Ovary (tissue), 3 donors: ENCODE measurements at regions not wholly inside any gene's neighbourhood (a gene's known extent, or its start where the extent isn't known, plus 50 kb on each side); places are given as distances from the start of the nearest gene placed in this dataset.

Experiments
- CTCF ChIP-seq, 3 donors: fragments of 450-650 bp in 2 of 3; fragments of 200-600 bp in 1 of 3; IDR thresholded peaks; one replicate each; pipeline versions ENCODE4 v1.5.1 to v1.8.0; 2016 to 2022; ENCODE audit warnings: antibody characterized with exemption in 3 of 3, mild to moderate bottlenecking in 1 of 3
- EP300 ChIP-seq: sonication (generic); formaldehyde crosslinking; IDR thresholded peaks from one replicate; pipeline ENCODE4 v1.6.1; 2017; ENCODE audit warnings: antibody characterized with exemption
- POLR2A ChIP-seq: fragments of 450-650 bp; IDR thresholded peaks from one replicate; pipeline ENCODE4 v1.6.1; 2017; ENCODE audit warnings: antibody characterized with exemption, mild to moderate bottlenecking, moderate library complexity
- donor health status: DM: no; HTN: no; CAD: no.

GRCh38 chr3:72158639-72159326 is 373.8 kb upstream of the PROK2 start:
- TF ChIP-seq CTCF (IDR thresholded peaks at IDR 0.05) (no peak), POLR2A (no peak), EP300 (no peak)
